CD4-positive, alpha-beta memory T cell (primary cell): ENCODE measurements at regions not wholly inside any gene's neighbourhood (a gene's known extent, or its start where the extent isn't known, plus 50 kb on each side); places are given as distances from the start of the nearest gene placed in this dataset.

ENCODE experiments used
- CTCF ChIA-PET: fragments of 350-600 bp; sonication (Branson Sonifier 250); formaldehyde crosslinking; loops from one replicate; lab custom pipeline; 2021; ENCODE audit warnings: inconsistent platforms; ENCODE audit not compliant: partially characterized antibody; lab: Charles Lee
- POLR2A ChIA-PET: fragments of 350-600 bp; sonication (Branson Sonifier 250); formaldehyde crosslinking; loops from one replicate; lab custom pipeline; 2021; ENCODE audit not compliant: partially characterized antibody; lab: Charles Lee
- DNase-seq, 5 donors: peaks; one replicate each; pipeline versions ENCODE4 v3.0.0 to v3.0.0-alpha.2; 2020 to 2022; ENCODE audit warnings: mixed read lengths in 1 of 5
- H3K27ac ChIP-seq: one replicate; pipeline ENCODE4 v1.7.0; 2013; ENCODE audit warnings: low read depth, low read length
- H3K27me3 ChIP-seq: 2 replicates; pipeline ENCODE4 v1.7.0; 2013; ENCODE audit warnings: mild to moderate bottlenecking, low read length, moderate library complexity; ENCODE audit not compliant: insufficient read depth
- H3K36me3 ChIP-seq: 2 replicates; pipeline ENCODE4 v1.7.0; 2013; ENCODE audit warnings: mild to moderate bottlenecking, low read length, moderate library complexity; ENCODE audit not compliant: insufficient read depth
- H3K4me1 ChIP-seq: 2 replicates; pipeline ENCODE4 v1.7.0; 2013; ENCODE audit warnings: mild to moderate bottlenecking, low read length, moderate library complexity; ENCODE audit not compliant: insufficient read depth
- H3K4me3 ChIP-seq, 2 donors: one replicate each; pipeline ENCODE4 v1.7.0; 2013; ENCODE audit warnings: low read length in 2 of 2, mild to moderate bottlenecking in 1 of 2
- H3K9me3 ChIP-seq, 2 donors: one replicate each; pipeline ENCODE4 v1.7.0; 2013; ENCODE audit warnings: low read length in 2 of 2, control low read depth in 1 of 2; ENCODE audit not compliant: control insufficient read depth in 1 of 2
- H3K27ac Mint-ChIP-seq, 7 donors: one replicate each; pipeline ENCODE4 v1.8.0; 2020 to 2021; ENCODE audit warnings: mixed read lengths in 7 of 7, mild to moderate bottlenecking in 6 of 7, inconsistent platforms in 3 of 7, moderate library complexity in 3 of 7
- H3K27me3 Mint-ChIP-seq, 2 donors: one replicate each; pipeline ENCODE4 v1.8.0; 2020 to 2021; ENCODE audit warnings: mixed read lengths in 2 of 2
- H3K36me3 Mint-ChIP-seq, 2 donors: one replicate each; pipeline ENCODE4 v1.8.0; 2020 to 2021; ENCODE audit warnings: mixed read lengths in 2 of 2, inconsistent platforms in 1 of 2, mild to moderate bottlenecking in 1 of 2
- H3K4me1 Mint-ChIP-seq, 4 donors: one replicate each; pipeline ENCODE4 v1.8.0; 2020 to 2021; ENCODE audit warnings: mixed read lengths in 4 of 4, mild to moderate bottlenecking in 1 of 4
- H3K4me3 Mint-ChIP-seq, 8 donors: one replicate each; pipeline ENCODE4 v1.8.0; 2020 to 2021; ENCODE audit warnings: mixed read lengths in 8 of 8, mild to moderate bottlenecking in 7 of 8, moderate library complexity in 6 of 8, inconsistent platforms in 3 of 8
- H3K9me3 Mint-ChIP-seq, 8 donors: one replicate each; pipeline ENCODE4 v1.8.0; 2020 to 2021; ENCODE audit warnings: mixed read lengths in 8 of 8, mild to moderate bottlenecking in 5 of 8, inconsistent platforms in 3 of 8, moderate library complexity in 1 of 8
- intact Hi-C: fragments of 100-400 bp; cut with micrococcal nuclease; formaldehyde crosslinking; loops from one replicate; pipeline ENCODE4 v1.15.1; 2023

GRCh38 chr22:48507171-48507570 is 1320.5 kb downstream of the BRD1 start:
- ChIA-PET CTCF (no interaction called here), POLR2A (no interaction called here)
- H3K4me3 Mint-ChIP-seq = no peak overlapping the region
- no peak overlapping the region for H3K27ac Mint-ChIP-seq
- no peak overlapping the region for H3K4me3 ChIP-seq
- H3K4me1 Mint-ChIP-seq = no peaks in the 10 kb centered on the region
- H3K9me3 ChIP-seq = no peaks in the 10 kb centered on the region
- DNase-seq = no peak
- H3K9me3 Mint-ChIP-seq = peaks cover 0 to 5% (median 0%) of the 10 kb centered on the region in 8 donors
- no peaks in the 10 kb centered on the region for H3K36me3 Mint-ChIP-seq
- peaks cover 4% of the 10 kb centered on the region in 2 donors for H3K27me3 Mint-ChIP-seq
- H3K27ac ChIP-seq = no peak overlapping the region
- no peaks in the 10 kb centered on the region for H3K36me3 ChIP-seq
- H3K27me3 ChIP-seq = no peaks in the 10 kb centered on the region
- intact Hi-C loops = no loop called here
- H3K4me1 ChIP-seq = no peaks in the 10 kb centered on the region

DNA sequence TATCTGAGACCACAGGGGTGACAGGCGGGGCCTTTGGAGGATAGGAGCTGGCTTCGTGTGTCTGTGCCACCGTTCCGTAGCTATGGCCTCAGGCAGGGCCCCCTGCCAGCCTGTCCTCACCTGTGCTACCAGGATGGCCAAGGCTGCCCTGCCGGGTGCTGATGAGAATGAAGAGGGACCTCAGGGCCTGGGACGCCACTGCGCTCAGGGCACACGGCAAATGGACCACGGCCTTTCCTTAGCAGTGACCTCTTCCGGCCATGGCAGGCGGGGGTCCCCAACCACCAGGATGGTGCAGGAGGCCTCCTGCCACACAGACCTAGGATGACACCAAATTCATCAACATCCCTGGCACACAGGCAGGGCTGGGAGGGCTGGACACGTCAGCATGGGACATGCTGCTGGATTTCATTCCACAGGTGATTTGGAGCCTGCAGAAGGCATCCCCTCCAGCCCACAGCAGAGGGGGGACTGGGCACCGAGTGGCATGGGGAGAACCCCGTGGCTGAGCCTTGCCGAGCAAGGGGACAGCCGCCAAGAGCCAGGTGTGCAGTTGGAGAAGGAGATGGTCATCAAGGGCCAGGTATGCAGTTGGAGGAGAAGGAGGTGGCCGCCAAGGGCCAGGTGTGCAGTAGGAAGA is 1321.0 kb downstream of the BRD1 start:
- H3K27ac Mint-ChIP-seq = no peak overlapping the region
- no peak for DNase-seq
- H3K4me3 Mint-ChIP-seq = no peak overlapping the region
- Histone ChIP-seq H3K27ac (no peak overlapping the region), H3K4me3 (no peak overlapping the region), H3K9me3 (no peaks in the 10 kb centered on the region), H3K4me1 (no peaks in the 10 kb centered on the region), H3K36me3 (no peaks in the 10 kb centered on the region), H3K27me3 (no peaks in the 10 kb centered on the region)
- H3K9me3 Mint-ChIP-seq = peaks cover 0 to 5% (median 0%) of the 10 kb centered on the region in 8 donors
- H3K27me3 Mint-ChIP-seq = peaks cover 4% of the 10 kb centered on the region in 2 donors
- POLR2A ChIA-PET = no interaction called here
- intact Hi-C loops = no loop called here
- no peaks in the 10 kb centered on the region for H3K36me3 Mint-ChIP-seq
- H3K4me1 Mint-ChIP-seq = no peaks in the 10 kb centered on the region
- CTCF ChIA-PET = no interaction called here

DNA sequence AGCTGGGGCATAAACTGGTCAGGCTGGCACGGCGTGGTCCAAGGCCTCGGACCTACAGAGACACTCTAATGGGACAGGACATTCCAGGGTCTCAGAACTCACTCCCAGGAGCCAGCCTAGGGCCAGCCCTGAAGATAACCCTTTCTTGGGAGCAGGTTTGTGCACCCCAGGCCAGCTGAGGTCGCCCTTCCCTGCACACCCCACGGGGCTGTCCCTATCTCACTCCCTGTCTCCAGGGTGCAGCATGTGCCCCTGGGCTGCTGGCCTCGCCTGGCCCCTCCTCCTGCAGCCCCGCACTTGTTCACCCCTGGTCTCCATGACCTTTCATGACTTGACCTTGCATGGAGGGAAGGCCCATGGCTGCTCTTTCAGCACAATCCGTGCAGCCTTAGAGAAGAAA is 1321.8 kb downstream of the BRD1 start:
- H3K9me3 Mint-ChIP-seq = peaks cover 0 to 5% (median 0%) of the 10 kb centered on the region in 8 donors
- Histone ChIP-seq H3K9me3 (no peaks in the 10 kb centered on the region), H3K4me3 (no peak overlapping the region), H3K27ac (no peak overlapping the region), H3K4me1 (no peaks in the 10 kb centered on the region), H3K36me3 (no peaks in the 10 kb centered on the region), H3K27me3 (no peaks in the 10 kb centered on the region)
- peaks cover 4% of the 10 kb centered on the region in 2 donors for H3K27me3 Mint-ChIP-seq
- CTCF ChIA-PET = no interaction called here
- no peak overlapping the region for H3K4me3 Mint-ChIP-seq
- H3K36me3 Mint-ChIP-seq = no peaks in the 10 kb centered on the region
- intact Hi-C loops = no loop called here
- no peak for DNase-seq
- POLR2A ChIA-PET = no interaction called here
- H3K27ac Mint-ChIP-seq = no peak overlapping the region
- no peaks in the 10 kb centered on the region for H3K4me1 Mint-ChIP-seq

- no peak overlapping the region for H3K4me3 Mint-ChIP-seq
- no peak for DNase-seq
- ChIA-PET POLR2A (no interaction called here), CTCF (no interaction called here)
- no peak overlapping the region for H3K4me3 ChIP-seq
- peaks cover 4% of the 10 kb centered on the region in 2 donors for H3K27me3 Mint-ChIP-seq
- H3K4me1 ChIP-seq = no peaks in the 10 kb centered on the region
- no peaks in the 10 kb centered on the region for H3K36me3 Mint-ChIP-seq
- H3K27ac Mint-ChIP-seq = no peak overlapping the region
- H3K36me3 ChIP-seq = no peaks in the 10 kb centered on the region
- no peaks in the 10 kb centered on the region for H3K9me3 ChIP-seq
- H3K27me3 ChIP-seq = no peaks in the 10 kb centered on the region
- no peak overlapping the region for H3K27ac ChIP-seq
- H3K4me1 Mint-ChIP-seq = no peaks in the 10 kb centered on the region
- intact Hi-C loops = no loop called here
- peaks cover 0 to 3% (median 0%) of the 10 kb centered on the region in 8 donors for H3K9me3 Mint-ChIP-seq
Observed at GRCh38 chr22:48504519-48505140, 1323.0 kb downstream of the BRD1 start.

GRCh38 chr22:48503876-48504275 is 1323.8 kb downstream of the BRD1 start:
- no peak overlapping the region for H3K27ac ChIP-seq
- no peak for DNase-seq
- CTCF ChIA-PET = interaction anchor here (0.8 kb wide), 1 partner anchor 19 kb away, joined by 3 read pairs; no protein-coding TSS in a partner anchor
- no peaks in the 10 kb centered on the region for H3K4me1 Mint-ChIP-seq
- H3K9me3 Mint-ChIP-seq = peaks cover 0 to 2% (median 0%) of the 10 kb centered on the region in 8 donors
- no peak overlapping the region for H3K27ac Mint-ChIP-seq
- peaks cover 4% of the 10 kb centered on the region in 2 donors for H3K27me3 Mint-ChIP-seq
- no peaks in the 10 kb centered on the region for H3K4me1 ChIP-seq
- H3K4me3 ChIP-seq = no peak overlapping the region
- intact Hi-C loops = no loop called here
- H3K4me3 Mint-ChIP-seq = no peak overlapping the region
- no peaks in the 10 kb centered on the region for H3K36me3 Mint-ChIP-seq
- no peaks in the 10 kb centered on the region for H3K9me3 ChIP-seq
- POLR2A ChIA-PET = no interaction called here
- H3K27me3 ChIP-seq = no peaks in the 10 kb centered on the region
- no peaks in the 10 kb centered on the region for H3K36me3 ChIP-seq

- Mint-ChIP-seq H3K4me3 (no peak overlapping the region), H3K27ac (no peak overlapping the region), H3K27me3 (peaks cover 1 to 2% of the 10 kb centered on the region in 2 donors), H3K4me1 (no peaks in the 10 kb centered on the region), H3K9me3 (no peaks in the 10 kb centered on the region), H3K36me3 (no peaks in the 10 kb centered on the region)
- Histone ChIP-seq H3K4me3 (no peak overlapping the region), H3K27ac (no peak overlapping the region), H3K36me3 (no peaks in the 10 kb centered on the region), H3K4me1 (no peaks in the 10 kb centered on the region), H3K27me3 (no peaks in the 10 kb centered on the region), H3K9me3 (no peaks in the 10 kb centered on the region)
- DNase-seq = no peak
- POLR2A ChIA-PET = no interaction called here
- CTCF ChIA-PET = interaction anchor here (0.8 kb wide), 1 partner anchor 18 kb away, joined by 3 read pairs; no protein-coding TSS in a partner anchor
- intact Hi-C loops = no loop called here
Observed at GRCh38 chr22:48503035-48503625, 1324.5 kb downstream of the BRD1 start.

DNA sequence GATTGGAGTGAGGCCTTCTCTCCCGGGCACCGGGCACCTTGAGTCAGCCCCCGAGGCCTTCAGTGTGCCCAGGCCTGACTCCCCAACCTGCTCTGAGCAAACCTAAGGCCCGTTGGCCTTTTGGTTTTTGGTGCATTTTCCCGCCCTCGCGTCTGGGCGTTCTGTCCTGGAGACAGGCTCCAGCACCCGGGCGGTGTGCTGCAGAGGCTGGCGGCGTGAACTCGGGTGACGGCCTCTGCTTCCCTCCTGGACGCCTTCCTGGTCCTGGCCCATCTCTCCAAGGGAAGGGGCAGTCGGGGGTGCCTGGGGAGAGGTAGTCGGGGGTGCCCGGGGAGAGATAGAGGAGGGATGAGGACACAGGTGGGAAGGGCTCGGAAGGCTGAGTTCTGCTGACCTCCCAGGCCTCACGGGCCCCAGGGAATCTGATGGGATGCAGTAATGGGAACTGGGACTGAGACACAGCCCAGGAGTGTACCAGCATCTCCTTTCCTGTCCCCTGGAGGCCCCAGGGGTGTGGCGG is 1326.4 kb downstream of the BRD1 start:
- intact Hi-C loops = no loop called here
- Mint-ChIP-seq H3K4me1 (no peaks in the 10 kb centered on the region), H3K4me3 (no peak overlapping the region), H3K27ac (no peak overlapping the region), H3K27me3 (peaks cover 0 to 2% of the 10 kb centered on the region in 2 donors), H3K9me3 (no peaks in the 10 kb centered on the region), H3K36me3 (no peaks in the 10 kb centered on the region)
- Histone ChIP-seq H3K36me3 (no peaks in the 10 kb centered on the region), H3K27me3 (no peaks in the 10 kb centered on the region), H3K4me1 (no peaks in the 10 kb centered on the region), H3K9me3 (no peaks in the 10 kb centered on the region), H3K4me3 (no peak overlapping the region), H3K27ac (no peak overlapping the region)
- no peak for DNase-seq
- POLR2A ChIA-PET = no interaction called here
- CTCF ChIA-PET = no interaction called here
